ENCODE measurements at regions not wholly inside any gene's neighbourhood (a gene's known extent, or its start where the extent isn't known, plus 50 kb on each side); places are given as distances from the start of the nearest gene placed in this dataset.

DNA sequence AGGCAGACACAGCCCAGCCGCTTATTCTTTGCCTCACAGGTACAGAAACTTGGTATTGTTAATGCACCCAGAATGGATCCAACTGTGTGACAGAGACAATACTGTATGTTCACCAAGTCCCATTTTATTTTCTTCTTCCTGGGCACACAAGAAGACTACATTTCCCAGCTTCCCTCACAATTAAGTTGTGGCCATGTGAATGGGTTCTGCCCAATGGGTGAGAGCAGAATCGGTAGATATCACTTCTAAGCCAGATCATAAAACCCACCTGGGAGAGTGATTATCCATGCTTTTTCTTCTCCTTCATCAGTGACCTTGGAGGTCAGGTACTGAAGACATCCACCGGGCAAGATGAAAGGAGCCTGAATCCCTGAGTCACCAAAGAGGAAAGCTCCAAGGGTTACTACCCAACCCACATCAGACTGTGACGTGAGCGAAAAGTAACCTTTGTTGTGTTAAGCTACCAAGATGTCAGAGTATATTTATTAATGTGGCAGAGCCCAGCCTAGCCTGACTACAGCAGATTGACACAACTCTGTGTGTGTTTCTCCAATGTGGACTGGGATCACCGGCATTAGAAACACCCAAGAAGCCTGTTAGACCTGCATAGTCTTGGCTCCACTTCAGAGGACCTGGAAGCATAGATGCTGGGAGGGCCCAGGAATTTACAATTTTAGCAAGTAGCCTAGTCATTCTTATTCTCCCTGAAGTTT is 79.1 kb upstream of the GRIK3 start:
- TF ChIP-seq, protein P1, sequence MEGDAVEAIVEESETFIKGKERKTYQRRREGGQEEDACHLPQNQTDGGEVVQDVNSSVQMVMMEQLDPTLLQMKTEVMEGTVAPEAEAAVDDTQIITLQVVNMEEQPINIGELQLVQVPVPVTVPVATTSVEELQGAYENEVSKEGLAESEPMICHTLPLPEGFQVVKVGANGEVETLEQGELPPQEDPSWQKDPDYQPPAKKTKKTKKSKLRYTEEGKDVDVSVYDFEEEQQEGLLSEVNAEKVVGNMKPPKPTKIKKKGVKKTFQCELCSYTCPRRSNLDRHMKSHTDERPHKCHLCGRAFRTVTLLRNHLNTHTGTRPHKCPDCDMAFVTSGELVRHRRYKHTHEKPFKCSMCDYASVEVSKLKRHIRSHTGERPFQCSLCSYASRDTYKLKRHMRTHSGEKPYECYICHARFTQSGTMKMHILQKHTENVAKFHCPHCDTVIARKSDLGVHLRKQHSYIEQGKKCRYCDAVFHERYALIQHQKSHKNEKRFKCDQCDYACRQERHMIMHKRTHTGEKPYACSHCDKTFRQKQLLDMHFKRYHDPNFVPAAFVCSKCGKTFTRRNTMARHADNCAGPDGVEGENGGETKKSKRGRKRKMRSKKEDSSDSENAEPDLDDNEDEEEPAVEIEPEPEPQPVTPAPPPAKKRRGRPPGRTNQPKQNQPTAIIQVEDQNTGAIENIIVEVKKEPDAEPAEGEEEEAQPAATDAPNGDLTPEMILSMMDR (IDR thresholded peaks at IDR 0.05): no peak
- TF ChIP-seq EZH2 (IDR thresholded peaks at IDR 0.05; ENCODE audit: borderline replicate concordance, insufficient read depth, low read depth, low read length, poor library complexity, severe bottlenecking): no peak
